ENCODE measurements at regions not wholly inside any gene's neighbourhood (a gene's known extent, or its start where the extent isn't known, plus 50 kb on each side); places are given as distances from the start of the nearest gene placed in this dataset.

GRCh38 chr3:190731596-190731995, 130.9 kb downstream of the GMNC start:
- H3K4me2 ChIP-seq, result no peak overlapping the region
- no peak overlapping the region for H3K4me3 ChIP-seq (IDR thresholded peaks at IDR 0.05; ENCODE audit: insufficient read depth, low read depth, low read length)
- no peak overlapping the region for H3K9ac ChIP-seq
- H4K20me1 ChIP-seq (ENCODE audit: insufficient read depth), result no peaks in the 10 kb centered on the region
- no peak overlapping the region for H3K27ac ChIP-seq
- TF ChIP-seq, protein P1, sequence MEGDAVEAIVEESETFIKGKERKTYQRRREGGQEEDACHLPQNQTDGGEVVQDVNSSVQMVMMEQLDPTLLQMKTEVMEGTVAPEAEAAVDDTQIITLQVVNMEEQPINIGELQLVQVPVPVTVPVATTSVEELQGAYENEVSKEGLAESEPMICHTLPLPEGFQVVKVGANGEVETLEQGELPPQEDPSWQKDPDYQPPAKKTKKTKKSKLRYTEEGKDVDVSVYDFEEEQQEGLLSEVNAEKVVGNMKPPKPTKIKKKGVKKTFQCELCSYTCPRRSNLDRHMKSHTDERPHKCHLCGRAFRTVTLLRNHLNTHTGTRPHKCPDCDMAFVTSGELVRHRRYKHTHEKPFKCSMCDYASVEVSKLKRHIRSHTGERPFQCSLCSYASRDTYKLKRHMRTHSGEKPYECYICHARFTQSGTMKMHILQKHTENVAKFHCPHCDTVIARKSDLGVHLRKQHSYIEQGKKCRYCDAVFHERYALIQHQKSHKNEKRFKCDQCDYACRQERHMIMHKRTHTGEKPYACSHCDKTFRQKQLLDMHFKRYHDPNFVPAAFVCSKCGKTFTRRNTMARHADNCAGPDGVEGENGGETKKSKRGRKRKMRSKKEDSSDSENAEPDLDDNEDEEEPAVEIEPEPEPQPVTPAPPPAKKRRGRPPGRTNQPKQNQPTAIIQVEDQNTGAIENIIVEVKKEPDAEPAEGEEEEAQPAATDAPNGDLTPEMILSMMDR (conservative IDR thresholded peaks at IDR 0.05; ENCODE audit: low read depth, low read length), result no peak
- no peaks in the 10 kb centered on the region for H3K27me3 ChIP-seq (ENCODE audit: insufficient read depth, low read depth)
- H2AFZ ChIP-seq (ENCODE audit: low read depth), result no peak overlapping the region
- no peaks in the 10 kb centered on the region for H3K79me2 ChIP-seq (ENCODE audit: insufficient read depth, low read depth)
- H3K36me3 ChIP-seq (ENCODE audit: insufficient read depth), result no peaks in the 10 kb centered on the region
- H3K4me1 ChIP-seq (ENCODE audit: low read depth, poor library complexity, severe bottlenecking), result no peaks in the 10 kb centered on the region

DNA sequence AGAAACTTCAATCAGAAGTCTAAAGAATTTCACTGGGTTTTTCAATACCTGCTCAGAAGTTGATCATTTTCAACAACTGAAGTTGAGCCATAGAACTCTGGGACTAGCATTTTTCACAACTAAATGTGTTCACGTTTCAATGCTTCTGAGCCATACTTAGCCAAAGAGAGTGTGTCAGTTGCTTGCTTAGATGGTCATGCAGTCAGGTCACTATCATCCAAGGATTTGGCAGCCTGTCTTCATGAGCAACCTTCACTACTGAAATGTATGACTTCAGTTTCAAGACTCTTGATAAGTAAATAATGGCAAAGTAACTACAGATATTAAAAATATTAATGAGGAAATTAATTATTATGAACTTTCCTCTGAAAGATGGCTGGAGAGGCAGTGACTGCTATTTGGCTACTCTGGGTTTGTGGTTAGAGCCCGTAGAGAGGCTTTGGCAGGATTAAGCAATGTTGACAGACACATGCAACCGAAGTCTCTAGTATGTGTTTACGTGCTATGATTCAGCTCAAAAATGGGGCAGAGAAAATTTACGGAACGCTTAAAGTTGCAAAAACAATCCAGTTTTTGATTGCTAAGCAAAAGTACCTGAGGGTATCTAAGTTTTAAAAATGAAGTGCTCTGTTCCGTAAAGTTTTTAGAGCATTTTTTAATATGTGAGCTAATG, 133.8 kb downstream of the GMNC start:
- no peaks in the 10 kb centered on the region for H3K27me3 ChIP-seq (ENCODE audit: insufficient read depth, low read depth)
- H3K4me1 ChIP-seq (ENCODE audit: low read depth, poor library complexity, severe bottlenecking), result no peaks in the 10 kb centered on the region
- no peaks in the 10 kb centered on the region for H3K79me2 ChIP-seq (ENCODE audit: insufficient read depth, low read depth)
- TF ChIP-seq, protein P1 (conservative IDR thresholded peaks at IDR 0.05; ENCODE audit: low read depth, low read length), result no peak
- no peaks in the 10 kb centered on the region for H4K20me1 ChIP-seq (ENCODE audit: insufficient read depth)
- H3K36me3 ChIP-seq (ENCODE audit: insufficient read depth), result no peaks in the 10 kb centered on the region; the same call in 1 of the 2 replicates
- H2AFZ ChIP-seq (ENCODE audit: low read depth), result no peak overlapping the region
- no peak overlapping the region for H3K27ac ChIP-seq
- no peak overlapping the region for H3K4me3 ChIP-seq (IDR thresholded peaks at IDR 0.05; ENCODE audit: insufficient read depth, low read depth, low read length)
- H3K9ac ChIP-seq, result no peak overlapping the region
- H3K4me2 ChIP-seq, result no peak overlapping the region

- Histone ChIP-seq H3K4me3 (IDR thresholded peaks at IDR 0.05; ENCODE audit: insufficient read depth, low read depth, low read length) (no peak overlapping the region), H2AFZ (ENCODE audit: low read depth) (no peak overlapping the region), H3K27ac (no peak overlapping the region), H3K4me1 (ENCODE audit: low read depth, poor library complexity, severe bottlenecking) (peaks cover 5% of the 10 kb centered on the region), H3K9ac (no peak overlapping the region), H3K79me2 (ENCODE audit: insufficient read depth, low read depth) (no peaks in the 10 kb centered on the region), H3K4me2 (no peak overlapping the region), H4K20me1 (ENCODE audit: insufficient read depth) (no peaks in the 10 kb centered on the region), H3K36me3 (ENCODE audit: insufficient read depth) (no peaks in the 10 kb centered on the region; the same call in 1 of the 2 replicates), H3K27me3 (ENCODE audit: insufficient read depth, low read depth) (no peaks in the 10 kb centered on the region)
- TF ChIP-seq, protein P1 (conservative IDR thresholded peaks at IDR 0.05; ENCODE audit: low read depth, low read length), result no peak
Measured at GRCh38 chr3:190722181-190722905, 140.2 kb downstream of the GMNC start.

GRCh38 chr3:190721330-190721729, 141.2 kb downstream of the GMNC start:
- H3K4me2 ChIP-seq, result no peak overlapping the region
- H3K27ac ChIP-seq, result no peak overlapping the region

More at GRCh38 chr3:190721330-190721729, 141.2 kb downstream of the GMNC start:
- Histone ChIP-seq H3K4me1 (ENCODE audit: low read depth, poor library complexity, severe bottlenecking) (peaks cover 5% of the 10 kb centered on the region), H3K79me2 (ENCODE audit: insufficient read depth, low read depth) (no peaks in the 10 kb centered on the region), H4K20me1 (ENCODE audit: insufficient read depth) (no peaks in the 10 kb centered on the region), H3K36me3 (ENCODE audit: insufficient read depth) (no peaks in the 10 kb centered on the region; the same call in 1 of the 2 replicates), H2AFZ (ENCODE audit: low read depth) (no peak overlapping the region), H3K4me3 (IDR thresholded peaks at IDR 0.05; ENCODE audit: insufficient read depth, low read depth, low read length) (no peak overlapping the region), H3K9ac (no peak overlapping the region), H3K27me3 (ENCODE audit: insufficient read depth, low read depth) (no peaks in the 10 kb centered on the region)
- TF ChIP-seq, protein P1 (conservative IDR thresholded peaks at IDR 0.05; ENCODE audit: low read depth, low read length), result no peak
